ENCODE measurements at regions not wholly inside any gene's neighbourhood (a gene's known extent, or its start where the extent isn't known, plus 50 kb on each side); places are given as distances from the start of the nearest gene placed in this dataset.

DNA sequence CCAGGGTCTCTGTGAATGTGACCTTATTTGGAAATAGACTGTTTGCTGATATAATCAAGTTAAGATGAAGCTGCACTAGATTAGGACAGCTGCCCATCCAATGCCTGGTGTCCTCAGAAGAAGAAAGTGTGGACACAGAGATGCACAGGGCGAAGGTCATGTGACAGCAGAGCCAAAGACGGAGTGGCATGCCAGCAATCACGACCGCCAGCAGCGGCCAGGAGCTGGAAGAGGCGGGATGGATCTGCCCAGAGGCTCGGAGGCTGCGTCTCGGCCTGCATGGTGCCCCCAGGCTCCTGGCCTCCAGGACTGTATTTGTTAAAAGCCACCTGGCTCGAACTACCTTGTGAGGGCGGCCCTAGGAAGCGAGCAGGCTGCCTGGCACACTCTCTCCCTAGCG is 76.5 kb downstream of the RFLNA start:
- no peaks in the 10 kb centered on the region for H3K9me3 ChIP-seq (ENCODE audit: insufficient read depth, low read length)
- H2AFZ ChIP-seq (ENCODE audit: low read depth, low read length) = no peak overlapping the region
- TF ChIP-seq EZH2phosphoT487 (IDR thresholded peaks at IDR 0.05; ENCODE audit: low read depth) = no peak
- TF ChIP-seq, protein P1, sequence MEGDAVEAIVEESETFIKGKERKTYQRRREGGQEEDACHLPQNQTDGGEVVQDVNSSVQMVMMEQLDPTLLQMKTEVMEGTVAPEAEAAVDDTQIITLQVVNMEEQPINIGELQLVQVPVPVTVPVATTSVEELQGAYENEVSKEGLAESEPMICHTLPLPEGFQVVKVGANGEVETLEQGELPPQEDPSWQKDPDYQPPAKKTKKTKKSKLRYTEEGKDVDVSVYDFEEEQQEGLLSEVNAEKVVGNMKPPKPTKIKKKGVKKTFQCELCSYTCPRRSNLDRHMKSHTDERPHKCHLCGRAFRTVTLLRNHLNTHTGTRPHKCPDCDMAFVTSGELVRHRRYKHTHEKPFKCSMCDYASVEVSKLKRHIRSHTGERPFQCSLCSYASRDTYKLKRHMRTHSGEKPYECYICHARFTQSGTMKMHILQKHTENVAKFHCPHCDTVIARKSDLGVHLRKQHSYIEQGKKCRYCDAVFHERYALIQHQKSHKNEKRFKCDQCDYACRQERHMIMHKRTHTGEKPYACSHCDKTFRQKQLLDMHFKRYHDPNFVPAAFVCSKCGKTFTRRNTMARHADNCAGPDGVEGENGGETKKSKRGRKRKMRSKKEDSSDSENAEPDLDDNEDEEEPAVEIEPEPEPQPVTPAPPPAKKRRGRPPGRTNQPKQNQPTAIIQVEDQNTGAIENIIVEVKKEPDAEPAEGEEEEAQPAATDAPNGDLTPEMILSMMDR (IDR thresholded peaks at IDR 0.05; ENCODE audit: low read depth, low read length) = no peak
- H3K27me3 ChIP-seq (ENCODE audit: low read depth, low read length) = no peaks in the 10 kb centered on the region
- no peak overlapping the region for H3K27ac ChIP-seq (ENCODE audit: low read length)
- no peaks in the 10 kb centered on the region for H3K4me1 ChIP-seq (ENCODE audit: low read length)
- H3K79me2 ChIP-seq (ENCODE audit: low read length) = no peaks in the 10 kb centered on the region
- H3K4me3 ChIP-seq (ENCODE audit: low read length) = no peak overlapping the region
- peaks cover 6% of the 10 kb centered on the region for H4K20me1 ChIP-seq (ENCODE audit: insufficient read depth, low read length)
- no peak overlapping the region for H3K4me2 ChIP-seq (ENCODE audit: low read length)
- H3K36me3 ChIP-seq (replicated peaks; ENCODE audit: low read depth, low read length) = peaks cover 2% of the 10 kb centered on the region
- H3K9ac ChIP-seq (ENCODE audit: low read length) = no peak overlapping the region

DNA sequence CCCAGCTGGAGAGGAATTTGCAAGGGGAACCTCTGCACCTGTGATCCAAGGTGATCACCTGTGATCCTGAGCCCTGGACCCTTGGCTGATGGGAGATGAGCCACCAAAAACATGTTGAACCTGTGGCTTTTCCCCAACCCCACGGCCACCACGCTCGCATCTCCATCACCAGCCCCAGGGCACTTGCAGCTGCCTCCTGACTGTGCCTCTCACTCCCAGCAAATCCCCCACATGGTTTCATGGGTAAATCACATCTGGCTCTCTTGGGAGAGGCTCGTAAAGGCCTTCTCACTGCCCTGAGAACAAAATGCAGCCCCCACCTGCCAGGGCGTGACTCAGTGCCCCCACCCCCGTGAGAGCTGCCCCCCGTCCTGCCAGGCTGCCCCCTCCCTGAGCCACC is 76.0 kb downstream of the RFLNA start:
- H3K9ac ChIP-seq (ENCODE audit: low read length) = no peak overlapping the region
- H4K20me1 ChIP-seq (ENCODE audit: insufficient read depth, low read length) = peaks cover 10% of the 10 kb centered on the region
- no peak overlapping the region for H3K4me3 ChIP-seq (ENCODE audit: low read length)
- TF ChIP-seq, protein P1 (IDR thresholded peaks at IDR 0.05; ENCODE audit: low read depth, low read length) = no peak
- no peak for TF ChIP-seq EZH2phosphoT487 (IDR thresholded peaks at IDR 0.05; ENCODE audit: low read depth)
- H3K4me2 ChIP-seq (ENCODE audit: low read length) = no peak overlapping the region
- no peak overlapping the region for H3K27ac ChIP-seq (ENCODE audit: low read length)
- no peak overlapping the region for H2AFZ ChIP-seq (ENCODE audit: low read depth, low read length)
- no peaks in the 10 kb centered on the region for H3K4me1 ChIP-seq (ENCODE audit: low read length)
- H3K36me3 ChIP-seq (replicated peaks; ENCODE audit: low read depth, low read length) = peaks cover 2% of the 10 kb centered on the region
- H3K27me3 ChIP-seq (ENCODE audit: low read depth, low read length) = no peaks in the 10 kb centered on the region
- no peaks in the 10 kb centered on the region for H3K79me2 ChIP-seq (ENCODE audit: low read length)
- no peaks in the 10 kb centered on the region for H3K9me3 ChIP-seq (ENCODE audit: insufficient read depth, low read length)

DNA sequence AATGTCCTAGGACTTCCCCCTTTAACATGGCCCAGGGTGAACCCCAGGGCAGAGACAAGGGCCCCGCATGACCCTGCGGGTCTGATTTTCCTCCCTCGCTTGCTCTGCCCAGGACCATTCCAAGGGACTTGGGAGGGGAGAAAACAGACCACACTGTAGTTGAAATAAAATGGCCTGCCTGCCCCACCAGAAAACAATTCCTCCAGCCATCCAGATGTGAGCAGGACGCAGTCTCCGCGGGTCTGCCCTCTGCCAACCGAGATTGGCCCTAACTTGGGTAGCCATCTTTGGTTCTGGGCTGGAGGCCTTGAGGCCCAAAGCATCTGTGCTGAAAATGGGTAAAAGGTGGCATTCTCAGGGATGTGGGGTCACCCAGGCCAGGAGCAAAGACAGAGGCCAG is 75.5 kb downstream of the RFLNA start:
- peaks cover 11% of the 10 kb centered on the region for H4K20me1 ChIP-seq (ENCODE audit: insufficient read depth, low read length)
- no peak overlapping the region for H3K27ac ChIP-seq (ENCODE audit: low read length)
- no peaks in the 10 kb centered on the region for H3K27me3 ChIP-seq (ENCODE audit: low read depth, low read length)
- H3K36me3 ChIP-seq (replicated peaks; ENCODE audit: low read depth, low read length) = peaks cover 2% of the 10 kb centered on the region
- no peak overlapping the region for H3K9ac ChIP-seq (ENCODE audit: low read length)
- no peaks in the 10 kb centered on the region for H3K4me1 ChIP-seq (ENCODE audit: low read length)
- H2AFZ ChIP-seq (ENCODE audit: low read depth, low read length) = no peak overlapping the region
- no peak overlapping the region for H3K4me3 ChIP-seq (ENCODE audit: low read length)
- TF ChIP-seq, protein P1 (IDR thresholded peaks at IDR 0.05; ENCODE audit: low read depth, low read length) = no peak
- no peak for TF ChIP-seq EZH2phosphoT487 (IDR thresholded peaks at IDR 0.05; ENCODE audit: low read depth)
- H3K4me2 ChIP-seq (ENCODE audit: low read length) = no peak overlapping the region
- H3K79me2 ChIP-seq (ENCODE audit: low read length) = no peaks in the 10 kb centered on the region
- H3K9me3 ChIP-seq (ENCODE audit: insufficient read depth, low read length) = no peaks in the 10 kb centered on the region

DNA sequence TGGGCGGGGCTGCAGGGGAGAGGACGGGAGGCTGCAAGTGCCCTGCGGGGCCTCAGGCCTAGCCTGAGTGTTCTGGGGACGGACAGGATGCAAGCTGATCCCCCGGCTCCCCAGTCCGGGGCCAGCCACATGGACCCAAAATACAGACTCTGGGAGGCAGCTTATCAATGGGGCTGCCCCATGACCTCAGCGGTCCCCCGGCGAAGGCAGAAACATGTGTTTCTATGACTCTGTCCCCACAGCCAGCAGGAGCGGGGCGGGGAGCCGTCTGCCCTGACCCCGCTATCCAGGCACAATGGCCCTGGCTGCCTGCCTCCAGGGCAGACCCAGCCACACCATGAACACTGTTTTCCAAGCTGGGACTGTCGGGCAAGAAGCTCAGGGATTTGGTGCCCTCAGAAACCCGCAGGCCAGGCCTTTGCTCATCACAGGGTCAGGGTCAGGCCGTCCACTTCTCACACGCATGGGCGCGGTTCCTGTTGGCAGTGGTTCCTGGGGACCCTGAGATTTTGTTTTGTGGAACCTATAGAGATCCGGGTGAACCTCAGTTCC is 75.0 kb downstream of the RFLNA start:
- H3K27ac ChIP-seq (ENCODE audit: low read length) = no peak overlapping the region
- H4K20me1 ChIP-seq (ENCODE audit: insufficient read depth, low read length) = peaks cover 11% of the 10 kb centered on the region
- H3K9me3 ChIP-seq (ENCODE audit: insufficient read depth, low read length) = no peaks in the 10 kb centered on the region
- H3K27me3 ChIP-seq (ENCODE audit: low read depth, low read length) = no peaks in the 10 kb centered on the region
- H2AFZ ChIP-seq (ENCODE audit: low read depth, low read length) = no peak overlapping the region
- H3K79me2 ChIP-seq (ENCODE audit: low read length) = no peaks in the 10 kb centered on the region; the same call in 1 of the 2 replicates
- H3K4me3 ChIP-seq (ENCODE audit: low read length) = no peak overlapping the region
- no peak overlapping the region for H3K4me2 ChIP-seq (ENCODE audit: low read length)
- H3K9ac ChIP-seq (ENCODE audit: low read length) = no peak overlapping the region
- H3K36me3 ChIP-seq (replicated peaks; ENCODE audit: low read depth, low read length) = peaks cover 2% of the 10 kb centered on the region
- H3K4me1 ChIP-seq (ENCODE audit: low read length) = no peaks in the 10 kb centered on the region
- TF ChIP-seq, protein P1 (IDR thresholded peaks at IDR 0.05; ENCODE audit: low read depth, low read length) = no peak
- no peak for TF ChIP-seq EZH2phosphoT487 (IDR thresholded peaks at IDR 0.05; ENCODE audit: low read depth)

Data from OCI-LY3 (cell line).